GM23338 (cell line): ENCODE measurements at regions not wholly inside any gene's neighbourhood (a gene's known extent, or its start where the extent isn't known, plus 50 kb on each side); places are given as distances from the start of the nearest gene placed in this dataset.

Experiments
- CREB1 ChIP-seq: fragments of 250-450 bp; sonication (Bioruptor Pico); IDR thresholded peaks from 2 replicates; pipeline ENCODE4 v1.5.0; 2020; ENCODE audit warnings: low read depth, mild to moderate bottlenecking, moderate library complexity
- EZH2 ChIP-seq: fragments of 200-600 bp; sonication (generic); IDR thresholded peaks from one replicate; pipeline ENCODE4 v1.8.0; 2017; ENCODE audit warnings: antibody characterized with exemption, mild to moderate bottlenecking, low read depth; ENCODE audit not compliant: unreplicated experiment
- EZH2phosphoT487 ChIP-seq: fragments of 200-600 bp; sonication (generic); IDR thresholded peaks from one replicate; pipeline ENCODE4 v1.8.1; 2018; ENCODE audit warnings: antibody characterized with exemption; ENCODE audit not compliant: unreplicated experiment
- POLR2AphosphoS5 ChIP-seq: IDR thresholded peaks from 2 replicates; pipeline ENCODE4 v1.6.1; 2016; ENCODE audit warnings: antibody characterized with exemption, low read depth
- REST ChIP-seq: IDR thresholded peaks from one replicate; pipeline ENCODE4 v1.6.1; 2018; ENCODE audit warnings: antibody characterized with exemption; ENCODE audit not compliant: unreplicated experiment
- TF ChIP-seq, protein P1 (sequence below), 2 experiments: fragments of 200-600 bp in 1 of 2; sonication (generic) in 1 of 2; conservative IDR thresholded peaks; 2 replicates each; pipeline versions ENCODE4 v1.5.1 to v1.6.1; 2016 to 2017; ENCODE audit warnings: antibody characterized with exemption in 2 of 2, low read depth in 2 of 2, mild to moderate bottlenecking in 2 of 2, moderate library complexity in 1 of 2

DNA sequence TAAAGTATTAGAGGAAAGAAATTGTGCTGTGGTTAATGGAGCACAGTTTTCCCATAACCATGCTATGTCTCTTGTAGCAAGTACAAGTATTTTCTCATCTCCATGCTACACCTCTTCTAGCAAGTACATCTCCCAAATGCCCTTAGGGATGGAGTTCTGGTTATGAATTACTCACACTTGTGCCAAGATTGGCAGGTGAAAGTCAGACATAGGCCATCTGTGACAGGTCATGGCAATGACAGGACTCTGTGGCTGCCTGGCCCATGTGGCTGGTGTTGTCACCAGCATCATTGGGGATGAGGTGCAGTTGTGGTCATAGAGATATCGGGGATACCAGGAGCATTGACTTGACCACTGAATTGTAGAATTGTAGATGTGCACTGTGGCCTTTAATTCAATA, 310.2 kb downstream of the FAT4 start:
- TF ChIP-seq, protein P1, sequence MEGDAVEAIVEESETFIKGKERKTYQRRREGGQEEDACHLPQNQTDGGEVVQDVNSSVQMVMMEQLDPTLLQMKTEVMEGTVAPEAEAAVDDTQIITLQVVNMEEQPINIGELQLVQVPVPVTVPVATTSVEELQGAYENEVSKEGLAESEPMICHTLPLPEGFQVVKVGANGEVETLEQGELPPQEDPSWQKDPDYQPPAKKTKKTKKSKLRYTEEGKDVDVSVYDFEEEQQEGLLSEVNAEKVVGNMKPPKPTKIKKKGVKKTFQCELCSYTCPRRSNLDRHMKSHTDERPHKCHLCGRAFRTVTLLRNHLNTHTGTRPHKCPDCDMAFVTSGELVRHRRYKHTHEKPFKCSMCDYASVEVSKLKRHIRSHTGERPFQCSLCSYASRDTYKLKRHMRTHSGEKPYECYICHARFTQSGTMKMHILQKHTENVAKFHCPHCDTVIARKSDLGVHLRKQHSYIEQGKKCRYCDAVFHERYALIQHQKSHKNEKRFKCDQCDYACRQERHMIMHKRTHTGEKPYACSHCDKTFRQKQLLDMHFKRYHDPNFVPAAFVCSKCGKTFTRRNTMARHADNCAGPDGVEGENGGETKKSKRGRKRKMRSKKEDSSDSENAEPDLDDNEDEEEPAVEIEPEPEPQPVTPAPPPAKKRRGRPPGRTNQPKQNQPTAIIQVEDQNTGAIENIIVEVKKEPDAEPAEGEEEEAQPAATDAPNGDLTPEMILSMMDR (conservative IDR thresholded peaks at IDR 0.05; ENCODE audit: low read depth in 2 of 2) = no peak
- no peak for TF ChIP-seq EZH2
- TF ChIP-seq POLR2AphosphoS5 = no peak
- TF ChIP-seq EZH2phosphoT487 = no peak
- TF ChIP-seq REST = no peak
- TF ChIP-seq CREB1 (CRISPR knock-in tag) = no peak
